GM08714 (cell line): ENCODE measurements at regions not wholly inside any gene's neighbourhood (a gene's known extent, or its start where the extent isn't known, plus 50 kb on each side); places are given as distances from the start of the nearest gene placed in this dataset.
"Not testable (repeated sequence)": the region's sequence is repeated elsewhere in the genome, so short reads cannot be mapped to it uniquely, and the experiment has no call there.

Experiments used
- H3K4me3 ChIP-seq: fragments of 200-500 bp; sonication (Bioruptor generic); 2 replicates; pipeline ENCODE4 v1.5.1; 2014; ENCODE audit warnings: mild to moderate bottlenecking, low read length, inconsistent platforms
- ZNF274 ChIP-seq: IDR thresholded peaks from 2 replicates; pipeline ENCODE4 v1.6.1; 2012; ENCODE audit warnings: mild to moderate bottlenecking, low read depth, low read length

- no peak for TF ChIP-seq ZNF274
- H3K4me3 ChIP-seq = no peak overlapping the region
Measured at GRCh38 chr6:76992553-76992952, 470.7 kb downstream of the HTR1B start.

GRCh38 chr6:76984572-76984971 is 478.7 kb downstream of the HTR1B start:
- no peak overlapping the region for H3K4me3 ChIP-seq
- no peak for TF ChIP-seq ZNF274

- no peak for TF ChIP-seq ZNF274
- H3K4me3 ChIP-seq = no peak overlapping the region
Measured at GRCh38 chr6:76982476-76983199, 480.7 kb downstream of the HTR1B start.

GRCh38 chr6:76972474-76972873 is 490.8 kb downstream of the HTR1B start:
- no peak for TF ChIP-seq ZNF274
- no peak overlapping the region for H3K4me3 ChIP-seq

- H3K4me3 ChIP-seq = not testable (repeated sequence)
Measured at GRCh38 chr6:76959177-76959576, 504.1 kb downstream of the HTR1B start.

- no peak for TF ChIP-seq ZNF274
Measured at GRCh38 chr6:76942203-76942966, 520.9 kb downstream of the HTR1B start.

GRCh38 chr6:76940191-76940590 is 523.1 kb downstream of the HTR1B start:
- TF ChIP-seq ZNF274 = no peak
- H3K4me3 ChIP-seq = no peak overlapping the region

More at GRCh38 chr6:76942203-76942966, 520.9 kb downstream of the HTR1B start:
- no peak overlapping the region for H3K4me3 ChIP-seq

GRCh38 chr6:76914737-76915136 is 548.6 kb downstream of the HTR1B start:
- no peak overlapping the region for H3K4me3 ChIP-seq
- TF ChIP-seq ZNF274 = no peak

- not testable (repeated sequence) for H3K4me3 ChIP-seq
Measured at GRCh38 chr6:76905541-76905940, 557.8 kb downstream of the HTR1B start.

- no peak overlapping the region for H3K4me3 ChIP-seq
- TF ChIP-seq ZNF274 = no peak
Measured at GRCh38 chr6:76892542-76892941, 570.7 kb downstream of the HTR1B start.

- TF ChIP-seq ZNF274 = no peak
- H3K4me3 ChIP-seq = no peak overlapping the region
Measured at GRCh38 chr6:76888351-76888750, 574.9 kb downstream of the HTR1B start.

GRCh38 chr6:76886900-76887299 is 576.4 kb downstream of the HTR1B start:
- no peak for TF ChIP-seq ZNF274
- H3K4me3 ChIP-seq = no peak overlapping the region

- no peak overlapping the region for H3K4me3 ChIP-seq
- TF ChIP-seq ZNF274 = no peak
Measured at GRCh38 chr6:76885861-76886301, 577.4 kb downstream of the HTR1B start.

- H3K4me3 ChIP-seq = no peak overlapping the region
- no peak for TF ChIP-seq ZNF274
Measured at GRCh38 chr6:76881414-76881813, 581.9 kb downstream of the HTR1B start.

GRCh38 chr6:76876922-76877553 is 586.3 kb downstream of the HTR1B start:
- no peak for TF ChIP-seq ZNF274
- no peak overlapping the region for H3K4me3 ChIP-seq

- not testable (repeated sequence) for H3K4me3 ChIP-seq
Measured at GRCh38 chr6:76876430-76876829, 586.9 kb downstream of the HTR1B start.
